GM21619 (cell line): ENCODE measurements at regions not wholly inside any gene's neighbourhood (a gene's known extent, or its start where the extent isn't known, plus 50 kb on each side); places are given as distances from the start of the nearest gene placed in this dataset.

Experiments used
- ATAC-seq: cut with Tn5 transposase; IDR thresholded peaks from one replicate; pipeline ENCODE4 v1.9.1; 2021; ENCODE audit not compliant: unreplicated experiment

- no peak for ATAC-seq
Measured at GRCh38 chr4:35884714-35885480, 359.4 kb downstream of the ARAP2 start.

- no peak for ATAC-seq
Measured at GRCh38 chr4:35897808-35898207, 346.5 kb downstream of the ARAP2 start.

DNA sequence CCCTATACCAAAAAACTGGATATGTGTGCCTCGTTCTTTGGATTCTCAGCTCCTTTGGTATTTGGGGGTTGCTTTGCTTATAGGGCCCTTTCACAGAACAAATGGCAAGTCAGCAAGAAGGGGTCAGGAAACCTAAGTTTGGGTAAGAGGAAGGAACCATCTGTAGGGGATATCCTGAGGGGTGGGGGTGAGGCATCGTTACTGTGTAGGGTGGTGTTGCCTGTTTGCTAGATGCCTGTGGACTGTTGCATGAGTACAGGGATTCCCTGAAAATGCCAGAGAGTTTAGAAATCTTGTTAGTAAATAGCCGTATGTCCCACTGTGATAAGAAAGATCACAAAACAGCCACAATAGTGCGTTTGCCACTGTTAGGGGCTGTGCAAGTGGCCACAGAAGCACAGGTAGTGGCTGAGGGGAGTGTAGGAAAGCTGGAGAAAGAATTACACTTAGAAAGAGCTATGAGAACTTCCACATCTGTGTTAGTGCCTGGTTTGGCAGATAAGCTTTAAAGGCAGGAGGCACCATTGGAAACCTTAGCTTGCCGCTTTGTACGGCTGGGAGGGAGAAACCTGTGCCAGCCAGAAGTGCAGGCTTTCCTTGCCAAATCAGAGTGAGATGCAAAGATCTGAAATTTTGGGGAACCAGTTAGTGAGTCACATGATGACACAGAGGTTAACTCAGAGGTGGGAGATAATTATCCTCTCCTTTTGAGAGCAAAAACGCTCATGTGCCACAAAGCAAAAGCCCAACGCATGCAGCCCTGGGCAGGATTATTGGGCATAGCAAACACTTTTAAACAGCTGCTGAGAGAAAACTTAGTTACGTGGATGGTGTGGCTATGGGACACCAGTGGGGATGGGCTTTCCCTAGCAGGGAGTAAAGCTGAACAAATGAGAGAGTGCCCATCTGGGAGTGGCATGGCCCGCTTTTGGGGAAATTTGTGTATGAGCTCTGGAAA is 343.7 kb downstream of the ARAP2 start:
- no peak for ATAC-seq

DNA sequence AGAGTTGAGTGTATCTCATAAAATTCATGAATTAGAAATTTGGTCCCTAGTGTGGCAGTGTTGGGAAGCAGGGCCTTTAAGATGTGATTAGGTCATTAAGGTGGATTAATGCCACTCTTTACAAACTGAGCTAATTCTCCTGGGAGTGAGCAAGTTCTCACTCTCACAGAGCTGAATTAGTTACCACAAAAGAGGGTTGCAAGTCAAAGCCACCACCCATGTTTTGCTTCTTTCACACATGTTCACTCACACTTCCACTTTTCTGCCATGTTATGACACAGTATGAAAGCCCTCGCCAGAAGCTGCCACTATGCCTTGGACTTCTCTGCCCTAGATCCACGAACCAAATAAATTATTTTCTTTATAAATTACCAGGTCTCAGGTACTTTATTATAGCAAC is 332.1 kb downstream of the ARAP2 start:
- peak; percentile 89 for ATAC-seq

- no peak for ATAC-seq
Measured at GRCh38 chr4:35918491-35918977, 325.8 kb downstream of the ARAP2 start.

DNA sequence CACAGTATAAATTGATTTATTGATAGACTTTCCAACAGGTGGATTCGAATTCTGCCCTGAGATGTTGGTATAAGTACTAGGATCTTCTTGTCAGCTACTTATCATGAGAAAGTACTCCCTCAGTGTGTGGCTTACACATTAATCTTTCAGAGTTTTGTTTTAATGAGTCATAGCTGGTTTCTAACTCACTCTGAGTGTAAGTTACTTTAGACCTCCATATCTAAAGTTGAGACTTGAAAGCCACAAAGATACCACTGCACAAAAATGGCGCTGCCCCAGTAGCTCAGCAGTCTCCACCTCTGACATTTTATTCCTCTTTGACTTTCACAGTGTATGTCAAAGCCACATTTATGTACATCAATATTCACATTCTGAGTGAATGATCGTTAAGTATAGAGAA is 318.5 kb downstream of the ARAP2 start:
- ATAC-seq = peak; percentile 96

DNA sequence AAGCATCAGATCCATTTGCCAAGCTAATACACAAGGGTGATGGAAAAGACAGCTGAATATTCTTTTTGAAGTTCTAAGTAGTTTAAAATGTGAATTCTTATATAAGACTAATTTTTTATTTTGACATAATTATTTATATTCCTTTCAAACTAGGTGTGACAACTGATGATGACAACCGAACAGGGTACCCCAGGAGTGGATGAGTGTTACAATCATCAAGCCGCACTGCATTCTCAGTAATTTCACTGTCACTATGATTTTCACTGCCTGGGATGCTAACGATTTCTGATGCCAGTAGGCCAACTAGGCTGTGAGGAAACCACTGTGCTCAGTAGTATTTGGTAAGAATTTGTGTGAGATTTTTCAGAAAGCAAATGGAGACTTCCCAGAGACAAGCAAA is 317.5 kb downstream of the ARAP2 start:
- no peak for ATAC-seq

GRCh38 chr4:35933901-35934300 is 310.4 kb downstream of the ARAP2 start:
- no peak for ATAC-seq

GRCh38 chr4:35934320-35934981 is 309.9 kb downstream of the ARAP2 start:
- no peak for ATAC-seq

DNA sequence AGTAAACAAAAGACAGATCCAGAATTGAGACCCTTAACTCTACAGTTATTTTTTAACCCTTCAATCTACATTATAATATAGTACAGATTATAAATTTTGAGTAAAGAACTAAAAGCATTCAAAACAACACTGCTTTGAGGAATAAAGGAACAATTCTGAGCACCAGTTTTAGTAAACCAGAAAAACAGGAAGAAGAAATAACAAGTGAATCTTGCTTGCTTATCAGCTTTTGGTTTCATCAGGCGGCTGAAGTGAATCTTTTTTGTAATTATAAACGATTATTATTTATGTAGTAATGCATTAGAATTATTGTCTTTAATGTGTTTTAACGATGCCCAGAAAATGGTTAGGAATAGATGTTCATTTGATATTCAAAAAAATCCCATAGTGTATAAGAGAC is 305.4 kb downstream of the ARAP2 start:
- no peak for ATAC-seq

DNA sequence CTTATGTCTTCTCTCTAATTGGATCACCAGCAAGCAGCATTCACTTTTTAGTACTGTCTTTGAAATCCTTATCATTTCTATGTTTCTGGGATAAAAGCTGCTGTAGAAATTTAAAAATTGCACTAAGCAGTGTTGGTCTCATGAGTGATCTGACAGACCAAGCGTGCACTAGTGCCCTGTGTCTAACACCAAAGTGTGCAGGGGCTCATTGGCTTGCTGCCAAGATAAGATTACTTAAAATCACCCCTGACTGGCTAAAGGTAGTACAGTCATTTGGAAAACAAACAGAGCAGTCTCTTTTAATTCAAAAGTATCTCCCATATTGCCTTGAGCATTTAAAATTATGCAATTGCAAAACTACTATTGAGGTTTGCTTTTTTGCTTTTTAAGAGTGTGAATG is 304.6 kb downstream of the ARAP2 start:
- no peak for ATAC-seq

GRCh38 chr4:35942092-35942491 is 302.2 kb downstream of the ARAP2 start:
- ATAC-seq = no peak

- no peak for ATAC-seq
Measured at GRCh38 chr4:35943606-35944005, 300.7 kb downstream of the ARAP2 start.

DNA sequence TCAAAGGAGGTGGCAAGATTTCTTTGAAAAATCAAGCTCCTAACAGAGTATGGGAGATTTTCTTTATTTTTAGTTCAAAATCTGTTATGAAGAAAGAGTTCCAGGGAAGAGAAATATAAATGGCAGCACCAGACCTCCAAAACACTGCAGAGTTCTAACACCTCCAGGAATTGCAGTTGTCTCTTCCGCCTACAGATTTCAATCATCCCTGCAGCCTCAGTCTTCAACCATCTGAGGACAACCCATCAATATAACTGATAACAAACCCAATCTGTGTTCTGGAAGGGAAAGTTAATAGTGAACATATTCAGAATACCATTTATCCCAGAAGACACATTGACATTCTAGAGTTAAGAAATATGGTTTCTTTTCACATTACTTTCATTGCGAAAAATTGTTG is 296.1 kb downstream of the ARAP2 start:
- ATAC-seq = no peak

DNA sequence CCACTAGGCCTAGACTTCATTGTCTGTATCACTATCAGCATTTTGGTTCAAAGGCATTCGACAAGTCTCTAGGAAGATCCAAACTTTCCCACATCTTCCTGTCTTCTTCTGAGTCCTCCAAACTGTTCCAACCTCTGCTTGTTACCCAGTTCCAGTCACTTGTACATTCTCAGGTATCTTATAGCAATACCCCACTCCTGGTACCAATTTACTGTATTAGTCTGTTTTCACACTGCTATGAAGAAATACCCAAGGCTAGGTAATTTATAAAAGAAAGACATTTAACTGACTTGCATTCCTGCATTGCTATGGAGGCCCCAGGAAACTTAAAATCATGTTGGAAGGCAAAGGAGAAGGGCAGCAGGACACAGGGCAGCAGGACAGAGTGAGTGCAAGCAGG is 293.9 kb downstream of the ARAP2 start:
- ATAC-seq = no peak

- ATAC-seq = no peak
Measured at GRCh38 chr4:35952751-35953150, 291.6 kb downstream of the ARAP2 start.

DNA sequence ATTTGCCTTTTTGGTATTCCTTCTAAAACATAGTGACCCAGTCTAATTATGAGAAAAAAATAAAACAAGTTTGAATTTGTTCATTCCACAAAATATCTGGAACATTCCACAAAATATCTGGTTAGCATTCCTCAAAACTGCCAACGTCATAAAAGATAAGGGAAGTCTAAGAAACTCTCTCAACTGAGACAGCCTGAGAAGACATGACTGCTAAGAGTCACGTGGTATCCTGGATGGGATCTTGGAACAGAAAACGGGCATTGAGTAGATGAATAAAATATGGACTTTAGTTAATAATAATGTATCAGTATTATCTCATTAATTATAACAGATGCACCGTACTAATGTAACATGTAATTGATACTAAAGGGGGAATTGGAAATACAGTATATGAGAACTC is 280.9 kb downstream of the ARAP2 start:
- no peak for ATAC-seq

DNA sequence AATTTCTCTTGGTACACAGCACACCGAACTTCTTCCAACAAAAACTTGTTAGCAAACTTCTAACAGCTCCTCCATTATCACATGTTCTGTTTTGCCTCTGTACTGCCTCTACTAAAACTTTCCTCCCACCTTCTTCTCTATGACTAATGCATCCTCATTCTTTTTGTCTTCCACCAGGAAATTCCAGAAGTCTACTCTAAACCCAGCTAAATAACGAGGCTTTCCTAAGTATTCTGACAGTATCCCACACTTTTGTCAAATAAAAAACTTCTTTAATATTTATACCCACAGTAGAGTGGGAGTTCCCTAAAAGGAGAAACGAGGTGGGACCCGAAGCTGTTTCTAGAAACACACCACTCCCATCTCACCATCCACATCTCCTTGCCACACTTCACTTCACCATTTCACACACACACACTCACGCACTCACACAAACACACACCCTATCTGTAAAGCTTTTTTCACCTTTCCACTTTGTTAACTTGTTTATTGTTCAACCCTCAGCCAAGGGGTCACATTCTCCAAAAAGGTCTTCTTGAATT is 280.3 kb downstream of the ARAP2 start:
- no peak for ATAC-seq

- ATAC-seq = peak; percentile 62
Measured at GRCh38 chr4:35965300-35965699, 279.0 kb downstream of the ARAP2 start.

DNA sequence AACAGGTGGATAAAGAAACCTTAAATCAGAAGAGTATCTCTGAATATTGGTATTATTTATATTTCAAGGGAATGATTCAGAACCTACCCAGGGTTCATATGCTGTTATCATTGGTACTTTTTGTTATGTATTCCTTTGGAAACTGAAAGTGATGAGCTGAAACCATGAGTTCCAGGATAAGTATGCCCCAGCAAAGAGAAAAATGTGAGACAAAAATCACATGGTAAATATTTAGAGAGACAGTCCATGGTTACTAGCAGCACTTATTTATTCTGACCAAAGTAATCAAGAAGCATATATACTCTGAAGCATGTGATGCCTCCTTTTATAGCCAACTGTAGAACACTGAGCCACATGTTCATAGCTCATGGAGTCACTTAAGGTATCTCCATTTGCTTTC is 277.7 kb downstream of the ARAP2 start:
- ATAC-seq = peak; percentile 40

GRCh38 chr4:35970366-35970960 is 273.9 kb downstream of the ARAP2 start:
- peak; percentile 54 for ATAC-seq
